Naive thymus-derived CD4-positive, alpha-beta T cell (primary cell): ENCODE measurements at regions not wholly inside any gene's neighbourhood (a gene's known extent, or its start where the extent isn't known, plus 50 kb on each side); places are given as distances from the start of the nearest gene placed in this dataset.
"Not testable (repeated sequence)": the region's sequence is repeated elsewhere in the genome, so short reads cannot be mapped to it uniquely, and the experiment has no call there.

Experiments used
- ATAC-seq: fragments of 150-1000 bp; cut with Tn5 transposase; 2 replicates; pipeline ENCODE4 v1.10.0; 2021; ENCODE audit warnings: mild to moderate bottlenecking, moderate library complexity
- CTCF ChIA-PET: fragments of 350-600 bp; sonication (Branson Sonifier 250); formaldehyde crosslinking; loops from one replicate; lab custom pipeline; 2021; ENCODE audit warnings: antibody characterized with exemption; lab: Charles Lee
- POLR2A ChIA-PET: fragments of 350-600 bp; sonication (Branson Sonifier 250); formaldehyde crosslinking; loops from one replicate; lab custom pipeline; 2021; ENCODE audit warnings: antibody characterized with exemption, inconsistent platforms; lab: Charles Lee
- DNase-seq, 9 donors: peaks; one replicate each; pipeline versions ENCODE4 v3.0.0 to v3.0.0-alpha.2; 2020 to 2022; ENCODE audit warnings: mixed read lengths in 1 of 9
- H3K27ac ChIP-seq: one replicate; pipeline ENCODE4 v1.7.0; 2013; ENCODE audit warnings: mild to moderate bottlenecking, low read depth, low read length, moderate library complexity
- H3K27me3 ChIP-seq, 2 donors: one replicate each; pipeline ENCODE4 v1.7.0; 2013; ENCODE audit warnings: low read length in 2 of 2, mild to moderate bottlenecking in 2 of 2, moderate library complexity in 2 of 2; ENCODE audit not compliant: control insufficient read depth in 2 of 2, insufficient read depth in 2 of 2
- H3K36me3 ChIP-seq, 3 experiments: 1 replicate in 2 of 3; 2 replicates in 1 of 3; pipeline ENCODE4 v1.7.0; 2013; ENCODE audit warnings: low read length in 3 of 3, mild to moderate bottlenecking in 3 of 3, moderate library complexity in 1 of 3; ENCODE audit not compliant: insufficient read depth in 3 of 3, control insufficient read depth in 2 of 3
- H3K4me1 ChIP-seq, 2 donors: one replicate each; pipeline ENCODE4 v1.7.0; 2013; ENCODE audit warnings: low read length in 2 of 2, mild to moderate bottlenecking in 2 of 2, moderate library complexity in 1 of 2; ENCODE audit not compliant: control insufficient read depth in 2 of 2, insufficient read depth in 2 of 2
- H3K4me3 ChIP-seq: 2 replicates; pipeline ENCODE4 v1.7.0; 2013; ENCODE audit warnings: mild to moderate bottlenecking, low read length
- H3K9me3 ChIP-seq, 3 experiments: 1 replicate in 2 of 3; 2 replicates in 1 of 3; pipeline ENCODE4 v1.7.0; 2013; ENCODE audit warnings: low read length in 3 of 3; ENCODE audit not compliant: control insufficient read depth in 2 of 3
- H3K27ac Mint-ChIP-seq, 9 donors: one replicate each; pipeline ENCODE4 v1.8.0; 2020 to 2022; ENCODE audit warnings: mixed read lengths in 9 of 9, mild to moderate bottlenecking in 8 of 9, moderate library complexity in 5 of 9, inconsistent platforms in 2 of 9
- H3K27me3 Mint-ChIP-seq, 5 donors: one replicate each; pipeline ENCODE4 v1.8.0; 2021 to 2022; ENCODE audit warnings: mixed read lengths in 5 of 5, mild to moderate bottlenecking in 1 of 5
- H3K36me3 Mint-ChIP-seq, 5 donors: one replicate each; pipeline ENCODE4 v1.8.0; 2020 to 2022; ENCODE audit warnings: mixed read lengths in 5 of 5, mild to moderate bottlenecking in 3 of 5, inconsistent platforms in 1 of 5
- H3K4me1 Mint-ChIP-seq, 7 donors: one replicate each; pipeline ENCODE4 v1.8.0; 2020 to 2022; ENCODE audit warnings: mixed read lengths in 7 of 7, mild to moderate bottlenecking in 3 of 7, inconsistent platforms in 1 of 7
- H3K4me3 Mint-ChIP-seq, 10 donors: one replicate each; pipeline ENCODE4 v1.8.0; 2020 to 2022; ENCODE audit warnings: mild to moderate bottlenecking in 10 of 10, mixed read lengths in 10 of 10, moderate library complexity in 6 of 10, inconsistent platforms in 2 of 10
- H3K9me3 Mint-ChIP-seq, 11 donors: one replicate each; pipeline ENCODE4 v1.8.0; 2020 to 2022; ENCODE audit warnings: mixed read lengths in 11 of 11, mild to moderate bottlenecking in 4 of 11, inconsistent platforms in 1 of 11, moderate library complexity in 1 of 11
- intact Hi-C, 2 donors: fragments of 100-400 bp; cut with micrococcal nuclease; formaldehyde crosslinking; loops; one replicate each; pipeline ENCODE4 v1.15.1; 2023

GRCh38 chr9:36458430-36458915, 58.4 kb upstream of the RNF38 start:
- peak overlapping the region; percentile 89 to 98 (median 94) for H3K27ac Mint-ChIP-seq
- H3K27me3 Mint-ChIP-seq, H3K4me3 ChIP-seq, H3K36me3 ChIP-seq, H3K9me3 ChIP-seq, H3K9me3 Mint-ChIP-seq, H3K27me3 ChIP-seq: not testable (repeated sequence)
- Histone ChIP-seq H3K4me1 (peaks cover 36 to 40% of the 10 kb centered on the region in 2 donors), H3K27ac (peak overlapping the region; percentile 47)
- DNase-seq (peak; percentile 16 to 79 (median 69)), ATAC-seq (peak; percentile 59)
- CTCF ChIA-PET = interaction anchor here (0.9 to 2.9 kb wide), 4 partner anchors 28 to 97 kb away, joined by 3 to 20 read pairs (median 10); no protein-coding TSS in a partner anchor
- H3K4me3 Mint-ChIP-seq = peak overlapping the region; percentile 71 to 85 (median 78)
- intact Hi-C loops = loop anchor here (1.0 to 2.0 kb wide), 6 partner anchors 13 to 98 kb away; no protein-coding TSS in a partner anchor
- POLR2A ChIA-PET = interaction anchor here (0.8 to 7.3 kb wide), 5 partner anchors 9 to 49 kb away, joined by 3 to 62 read pairs (median 4); no protein-coding TSS in a partner anchor
- H3K36me3 Mint-ChIP-seq = peaks cover 0 to 18% (median 4%) of the 10 kb centered on the region in 5 donors
- H3K4me1 Mint-ChIP-seq = peaks cover 36 to 88% (median 65%) of the 10 kb centered on the region in 7 donors

GRCh38 chr9:36457836-36458429, 57.9 kb upstream of the RNF38 start:
- POLR2A ChIA-PET = interaction anchor here (0.6 to 7.3 kb wide), 6 partner anchors 8 to 64 kb away, joined by 3 to 62 read pairs (median 4); no protein-coding TSS in a partner anchor
- intact Hi-C loops = loop anchor here (1.0 to 2.0 kb wide), 6 partner anchors 13 to 99 kb away; no protein-coding TSS in a partner anchor

GRCh38 chr9:36456480-36457065, 56.5 kb upstream of the RNF38 start:
- H3K27me3 ChIP-seq = no peaks in the 10 kb centered on the region
- no peak for DNase-seq
- H3K4me3 ChIP-seq = no peak overlapping the region
- H3K4me1 Mint-ChIP-seq = peaks cover 34 to 80% (median 53%) of the 10 kb centered on the region in 7 donors
- no peak for ATAC-seq
- H3K9me3 Mint-ChIP-seq = no peaks in the 10 kb centered on the region
- H3K27ac ChIP-seq = peak overlapping the region; percentile 47
- no peaks in the 10 kb centered on the region for H3K27me3 Mint-ChIP-seq
- peak overlapping the region; percentile 41 to 94 (median 87) for H3K27ac Mint-ChIP-seq
- ChIA-PET CTCF (interaction anchor here (0.6 to 2.9 kb wide), 4 partner anchors 15 to 99 kb away, joined by 3 to 20 read pairs (median 10); no protein-coding TSS in a partner anchor), POLR2A (interaction anchor here (0.7 to 7.3 kb wide), 4 partner anchors 9 to 30 kb away, joined by 4 to 62 read pairs (median 4); no protein-coding TSS in a partner anchor)
- intact Hi-C loops = no loop called here
- peak overlapping the region in 8 of 10 donors; percentile 30 to 79 (median 60) for H3K4me3 Mint-ChIP-seq
- H3K9me3 ChIP-seq = no peaks in the 10 kb centered on the region
- H3K36me3 Mint-ChIP-seq = peaks cover 0 to 10% (median 0%) of the 10 kb centered on the region in 5 donors
- H3K4me1 ChIP-seq = peaks cover 39 to 40% of the 10 kb centered on the region in 2 donors
- no peaks in the 10 kb centered on the region for H3K36me3 ChIP-seq

More at GRCh38 chr9:36457836-36458429, 57.9 kb upstream of the RNF38 start:
- DNase-seq (peak in 1 of 9 donors; percentile 7), ATAC-seq (no peak)
- H3K4me1 ChIP-seq = peaks cover 37 to 40% of the 10 kb centered on the region in 2 donors
- no peaks in the 10 kb centered on the region for H3K27me3 Mint-ChIP-seq
- H3K9me3 Mint-ChIP-seq = no peaks in the 10 kb centered on the region
- H3K4me3 Mint-ChIP-seq = peak overlapping the region; percentile 71 to 85 (median 78)
- peak overlapping the region; percentile 15 for H3K4me3 ChIP-seq
- H3K4me1 Mint-ChIP-seq = peaks cover 33 to 84% (median 60%) of the 10 kb centered on the region in 7 donors
- H3K27ac Mint-ChIP-seq = peak overlapping the region; percentile 89 to 98 (median 94)
- H3K9me3 ChIP-seq = no peaks in the 10 kb centered on the region
- peak overlapping the region; percentile 47 for H3K27ac ChIP-seq
- CTCF ChIA-PET = interaction anchor here (0.9 to 2.9 kb wide), 5 partner anchors 17 to 97 kb away, joined by 3 to 20 read pairs (median 4); no protein-coding TSS in a partner anchor
- H3K27me3 ChIP-seq = no peaks in the 10 kb centered on the region
- H3K36me3 ChIP-seq = no peaks in the 10 kb centered on the region
- H3K36me3 Mint-ChIP-seq = peaks cover 0 to 16% (median 2%) of the 10 kb centered on the region in 5 donors

- no peaks in the 10 kb centered on the region for H3K27me3 Mint-ChIP-seq
- peaks cover 23 to 27% of the 10 kb centered on the region in 2 donors for H3K4me1 ChIP-seq
- H3K27me3 ChIP-seq = no peaks in the 10 kb centered on the region
- H3K4me1 Mint-ChIP-seq = peaks cover 7 to 66% (median 37%) of the 10 kb centered on the region in 7 donors
- POLR2A ChIA-PET = interaction anchor here (0.5 to 0.9 kb wide), 3 partner anchors 11 to 456 kb away, joined by 3 to 4 read pairs (median 3); no protein-coding TSS in a partner anchor
- no peak overlapping the region for H3K4me3 Mint-ChIP-seq
- no peaks in the 10 kb centered on the region for H3K36me3 ChIP-seq
- peak overlapping the region in 1 of 9 donors; percentile 46 for H3K27ac Mint-ChIP-seq
- H3K36me3 Mint-ChIP-seq = peaks cover 0 to 3% (median 0%) of the 10 kb centered on the region in 5 donors
- ATAC-seq (no peak), DNase-seq (no peak)
- no peak overlapping the region for H3K4me3 ChIP-seq
- no peak overlapping the region for H3K27ac ChIP-seq
- H3K9me3 Mint-ChIP-seq = no peaks in the 10 kb centered on the region
- intact Hi-C loops = no loop called here
- no peaks in the 10 kb centered on the region for H3K9me3 ChIP-seq
- CTCF ChIA-PET = interaction anchor here (0.6 to 3.6 kb wide), 6 partner anchors 9 to 103 kb away, joined by 3 to 33 read pairs (median 4); no protein-coding TSS in a partner anchor
Observed at GRCh38 chr9:36451949-36452348, 51.9 kb upstream of the RNF38 start.

- Histone ChIP-seq H3K4me3 (no peak overlapping the region), H3K27me3 (no peaks in the 10 kb centered on the region), H3K36me3 (peaks cover 0 to 6% (median 0%) of the 10 kb centered on the region in 3 experiments), H3K4me1 (peaks cover 5 to 14% of the 10 kb centered on the region in 2 donors), H3K9me3 (no peaks in the 10 kb centered on the region), H3K27ac (no peak overlapping the region)
- ChIA-PET CTCF (interaction anchor here (0.6 to 3.6 kb wide), 11 partner anchors 11 to 192 kb away, joined by 3 to 33 read pairs (median 4); no protein-coding TSS in a partner anchor), POLR2A (interaction anchor here (0.6 to 1.2 kb wide), 5 partner anchors 8 to 85 kb away, joined by 3 to 5 read pairs (median 3); no protein-coding TSS in a partner anchor)
- intact Hi-C loops = loop anchor here (1.0 kb wide), 4 partner anchors 43 to 279 kb away; no protein-coding TSS in a partner anchor
- Mint-ChIP-seq H3K9me3 (no peaks in the 10 kb centered on the region), H3K27ac (no peak overlapping the region), H3K36me3 (peaks cover 0 to 6% (median 3%) of the 10 kb centered on the region in 5 donors), H3K4me1 (peaks cover 0 to 57% (median 38%) of the 10 kb centered on the region in 7 donors), H3K4me3 (no peak overlapping the region), H3K27me3 (no peaks in the 10 kb centered on the region)
- DNase-seq = peak in 6 of 9 donors; percentile 17 to 36 (median 34)
- ATAC-seq = no peak
Observed at GRCh38 chr9:36450110-36450732, 50.2 kb upstream of the RNF38 start.
